Glutamatergic neuron (in vitro differentiated cells): ENCODE measurements at regions not wholly inside any gene's neighbourhood (a gene's known extent, or its start where the extent isn't known, plus 50 kb on each side); places are given as distances from the start of the nearest gene placed in this dataset.

Source experiments
- DNase-seq: peaks from one replicate; pipeline ENCODE4 v3.0.0; 2022
- H3K27ac Mint-ChIP-seq: one replicate; pipeline ENCODE4 v1.8.0; 2020; ENCODE audit warnings: mild to moderate bottlenecking, mixed read lengths, inconsistent platforms; ENCODE audit not compliant: unreplicated experiment
- H3K27me3 Mint-ChIP-seq: one replicate; pipeline ENCODE4 v1.8.0; 2020; ENCODE audit warnings: mild to moderate bottlenecking, moderate library complexity, mixed read lengths, inconsistent platforms; ENCODE audit not compliant: unreplicated experiment
- H3K36me3 Mint-ChIP-seq: one replicate; pipeline ENCODE4 v1.8.0; 2020; ENCODE audit warnings: mild to moderate bottlenecking, mixed read lengths, inconsistent platforms; ENCODE audit not compliant: unreplicated experiment
- H3K4me1 Mint-ChIP-seq: one replicate; pipeline ENCODE4 v1.8.0; 2020; ENCODE audit warnings: mild to moderate bottlenecking, low read depth, mixed read lengths, inconsistent platforms; ENCODE audit not compliant: unreplicated experiment
- H3K4me3 Mint-ChIP-seq: one replicate; pipeline ENCODE4 v1.8.0; 2020; ENCODE audit warnings: mild to moderate bottlenecking, mixed read lengths, inconsistent platforms; ENCODE audit not compliant: unreplicated experiment
- H3K9me3 Mint-ChIP-seq: one replicate; pipeline ENCODE4 v1.8.0; 2020; ENCODE audit warnings: mild to moderate bottlenecking, moderate library complexity, mixed read lengths, inconsistent platforms; ENCODE audit not compliant: unreplicated experiment
- TF ChIP-seq, protein P1 (sequence below): fragments of 200-600 bp; sonication (generic); IDR thresholded peaks from one replicate; pipeline ENCODE4 v1.5.0; 2021; ENCODE audit not compliant: partially characterized antibody, unreplicated experiment

DNA sequence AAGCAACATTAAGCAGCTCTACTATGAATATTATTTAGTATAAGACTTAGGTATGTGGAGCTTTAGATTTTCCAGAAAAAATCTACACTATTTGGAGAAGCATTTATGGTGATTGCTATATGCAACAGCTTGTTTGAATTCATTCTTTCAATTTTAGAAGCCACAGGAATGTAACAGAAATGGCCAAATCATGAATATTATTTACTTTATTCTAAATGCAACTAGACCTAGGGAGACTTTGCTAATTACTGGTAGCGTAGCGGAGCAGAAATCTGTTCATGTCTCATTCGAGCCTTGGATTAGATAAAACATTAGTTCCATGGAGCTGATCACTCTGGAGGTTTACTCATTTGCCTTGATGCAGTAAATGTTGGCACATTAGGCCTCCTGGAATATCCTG lies 290.2 kb downstream of the ZNF608 start:
- no peaks in the 10 kb centered on the region for H3K36me3 Mint-ChIP-seq
- peaks cover 1% of the 10 kb centered on the region for H3K9me3 Mint-ChIP-seq
- TF ChIP-seq, protein P1, sequence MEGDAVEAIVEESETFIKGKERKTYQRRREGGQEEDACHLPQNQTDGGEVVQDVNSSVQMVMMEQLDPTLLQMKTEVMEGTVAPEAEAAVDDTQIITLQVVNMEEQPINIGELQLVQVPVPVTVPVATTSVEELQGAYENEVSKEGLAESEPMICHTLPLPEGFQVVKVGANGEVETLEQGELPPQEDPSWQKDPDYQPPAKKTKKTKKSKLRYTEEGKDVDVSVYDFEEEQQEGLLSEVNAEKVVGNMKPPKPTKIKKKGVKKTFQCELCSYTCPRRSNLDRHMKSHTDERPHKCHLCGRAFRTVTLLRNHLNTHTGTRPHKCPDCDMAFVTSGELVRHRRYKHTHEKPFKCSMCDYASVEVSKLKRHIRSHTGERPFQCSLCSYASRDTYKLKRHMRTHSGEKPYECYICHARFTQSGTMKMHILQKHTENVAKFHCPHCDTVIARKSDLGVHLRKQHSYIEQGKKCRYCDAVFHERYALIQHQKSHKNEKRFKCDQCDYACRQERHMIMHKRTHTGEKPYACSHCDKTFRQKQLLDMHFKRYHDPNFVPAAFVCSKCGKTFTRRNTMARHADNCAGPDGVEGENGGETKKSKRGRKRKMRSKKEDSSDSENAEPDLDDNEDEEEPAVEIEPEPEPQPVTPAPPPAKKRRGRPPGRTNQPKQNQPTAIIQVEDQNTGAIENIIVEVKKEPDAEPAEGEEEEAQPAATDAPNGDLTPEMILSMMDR, result no peak
- no peak for DNase-seq
- H3K27ac Mint-ChIP-seq, result peak overlapping the region; percentile 89
- H3K4me3 Mint-ChIP-seq, result no peak overlapping the region
- H3K4me1 Mint-ChIP-seq, result peaks cover 20% of the 10 kb centered on the region
- H3K27me3 Mint-ChIP-seq, result no peaks in the 10 kb centered on the region

DNA sequence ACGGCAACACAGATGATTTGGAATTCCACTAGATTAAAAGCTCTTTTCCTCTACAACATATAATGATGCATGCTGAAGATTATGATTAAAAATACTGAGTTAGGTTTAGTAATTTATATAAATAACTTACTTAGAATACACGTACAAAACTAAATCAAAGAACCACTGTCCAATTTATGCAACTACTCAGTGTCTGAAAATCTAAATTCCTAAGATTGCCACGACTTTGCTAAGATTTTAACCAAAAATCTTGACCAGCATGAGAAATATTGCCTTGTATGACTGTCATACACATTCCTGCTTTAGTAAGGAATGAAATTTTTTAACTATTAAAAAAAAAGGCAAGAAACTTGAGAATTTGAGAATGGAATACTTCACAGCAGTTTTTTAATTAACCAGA lies 292.4 kb downstream of the ZNF608 start:
- peaks cover 20% of the 10 kb centered on the region for H3K4me1 Mint-ChIP-seq
- no peak for DNase-seq
- H3K4me3 Mint-ChIP-seq, result no peak overlapping the region
- no peaks in the 10 kb centered on the region for H3K9me3 Mint-ChIP-seq
- H3K27me3 Mint-ChIP-seq, result no peaks in the 10 kb centered on the region
- no peaks in the 10 kb centered on the region for H3K36me3 Mint-ChIP-seq
- H3K27ac Mint-ChIP-seq, result no peak overlapping the region
- TF ChIP-seq, protein P1, result no peak

DNA sequence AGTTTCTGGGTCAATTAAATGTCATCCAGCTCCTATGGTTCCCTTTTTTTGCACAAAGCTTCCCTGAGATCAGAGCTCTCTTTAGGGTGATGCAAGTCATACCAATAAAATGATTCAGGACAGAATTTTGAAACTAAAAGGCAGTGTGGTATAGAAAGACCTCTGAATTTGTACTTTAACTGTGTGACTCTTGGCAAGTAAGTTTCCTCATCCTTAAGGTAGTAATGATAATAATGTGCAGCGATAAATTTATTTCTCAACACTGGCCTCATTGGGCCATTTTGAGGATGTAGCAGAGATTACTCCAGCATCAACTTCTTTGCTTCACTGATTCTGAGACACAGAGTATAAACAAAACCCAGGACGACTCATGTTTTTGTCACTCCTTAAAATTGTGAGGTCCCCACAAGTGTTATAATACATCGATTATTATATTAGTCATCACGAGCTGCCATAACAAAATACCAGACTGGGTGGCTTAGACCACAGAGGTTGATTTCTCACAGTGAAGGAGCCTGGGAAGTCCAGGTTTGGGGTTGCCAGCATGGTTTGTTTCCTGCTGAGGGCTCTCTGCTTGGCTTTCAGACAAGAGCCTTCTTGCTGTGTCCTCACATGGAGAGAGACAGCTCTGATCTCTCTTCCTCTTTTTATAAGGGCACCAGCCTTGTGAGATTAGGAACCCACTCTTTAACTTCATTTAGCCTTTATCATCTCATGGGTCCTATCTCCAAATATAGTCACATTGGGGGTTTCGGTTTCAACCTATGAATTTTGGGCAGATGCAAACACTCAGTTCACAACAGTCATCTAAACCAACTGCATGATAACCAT lies 293.0 kb downstream of the ZNF608 start:
- no peak overlapping the region for H3K4me3 Mint-ChIP-seq

DNA sequence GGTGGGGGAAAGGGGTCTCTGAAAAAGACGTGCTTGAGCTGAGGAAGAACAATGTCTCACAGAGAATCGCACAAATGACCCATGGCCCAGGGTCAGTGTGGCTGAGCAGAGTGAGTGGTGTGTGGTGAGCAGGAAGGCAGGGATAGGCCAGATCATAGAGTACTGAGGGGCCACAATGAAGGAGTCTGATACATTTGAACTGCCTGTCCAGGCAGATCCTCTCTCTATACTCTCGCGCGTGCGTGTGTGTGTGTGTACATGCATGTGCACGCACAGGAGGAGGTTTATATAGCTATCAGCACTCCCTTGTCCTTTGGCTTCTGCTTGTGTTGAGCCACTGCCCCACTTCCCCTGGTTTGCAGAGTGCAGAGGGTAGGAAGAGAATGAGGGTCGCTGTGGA lies 294.0 kb downstream of the ZNF608 start:
- H3K36me3 Mint-ChIP-seq, result peaks cover 6% of the 10 kb centered on the region
- H3K4me1 Mint-ChIP-seq, result peaks cover 17% of the 10 kb centered on the region
- DNase-seq, result no peak
- H3K4me3 Mint-ChIP-seq, result no peak overlapping the region
- H3K9me3 Mint-ChIP-seq, result no peaks in the 10 kb centered on the region
- TF ChIP-seq, protein P1, result no peak
- no peaks in the 10 kb centered on the region for H3K27me3 Mint-ChIP-seq
- H3K27ac Mint-ChIP-seq, result no peak overlapping the region

More for the DNA sequence above, 293.0 kb downstream of the ZNF608 start:
- TF ChIP-seq, protein P1, result no peak
- Mint-ChIP-seq H3K27ac (no peak overlapping the region), H3K27me3 (no peaks in the 10 kb centered on the region), H3K4me1 (peaks cover 20% of the 10 kb centered on the region), H3K9me3 (no peaks in the 10 kb centered on the region), H3K36me3 (peaks cover 2% of the 10 kb centered on the region)
- DNase-seq, result no peak

DNA sequence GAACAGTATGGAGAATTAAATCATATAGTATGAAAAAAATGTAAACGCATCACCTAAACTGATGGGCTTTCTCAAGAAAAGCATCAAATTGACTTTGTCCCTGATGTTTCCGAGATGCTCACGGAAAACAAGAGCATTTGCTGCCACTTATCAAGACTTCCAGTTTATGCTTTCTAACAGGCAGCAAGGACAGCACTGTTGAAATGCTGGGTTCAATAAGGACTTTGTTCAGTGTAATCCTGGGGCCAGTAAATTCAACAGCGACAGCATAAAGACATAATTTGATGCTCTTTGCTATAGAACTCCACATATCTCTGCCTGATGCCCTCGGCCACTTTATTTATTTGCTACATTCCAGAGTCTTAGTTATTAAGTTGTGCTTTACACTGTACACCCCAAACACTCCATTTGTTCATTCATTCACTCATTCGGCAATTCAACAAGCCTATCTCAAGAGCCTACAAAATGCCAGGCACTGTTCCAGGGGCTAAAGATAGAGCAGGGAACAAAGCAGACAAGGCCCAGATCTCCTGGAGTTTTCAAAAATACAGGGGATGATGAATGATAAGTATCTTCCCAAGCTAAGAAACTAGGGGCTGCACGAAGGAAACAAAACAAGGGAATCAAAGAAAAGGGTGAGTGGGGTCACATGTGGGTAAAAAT lies 294.6 kb downstream of the ZNF608 start:
- peaks cover 6% of the 10 kb centered on the region for H3K36me3 Mint-ChIP-seq
- TF ChIP-seq, protein P1, result no peak
- no peaks in the 10 kb centered on the region for H3K9me3 Mint-ChIP-seq
- no peak overlapping the region for H3K27ac Mint-ChIP-seq
- H3K4me3 Mint-ChIP-seq, result no peak overlapping the region
- peaks cover 14% of the 10 kb centered on the region for H3K4me1 Mint-ChIP-seq
- DNase-seq, result no peak
- H3K27me3 Mint-ChIP-seq, result no peaks in the 10 kb centered on the region
